Mesenchymal stem cell (in vitro differentiated cells and primary cell): ENCODE measurements at regions not wholly inside any gene's neighbourhood (a gene's known extent, or its start where the extent isn't known, plus 50 kb on each side); places are given as distances from the start of the nearest gene placed in this dataset.

Experiments
- DNase-seq: peaks from one replicate; pipeline ENCODE4 v3.0.0-alpha.2; 2013
- H2AFZ ChIP-seq: one replicate; pipeline ENCODE4 v1.6.1; 2013; ENCODE audit warnings: low read depth, mild to moderate bottlenecking, control low read depth, inconsistent platforms, low read length, moderate library complexity
- H2AK5ac ChIP-seq: 2 replicates; pipeline ENCODE4 v1.6.1; 2013; ENCODE audit warnings: low read length, moderate library complexity, mild to moderate bottlenecking, inconsistent platforms; ENCODE audit not compliant: severe bottlenecking
- H2BK120ac ChIP-seq: one replicate; pipeline ENCODE4 v1.6.1; 2013; ENCODE audit warnings: low read depth, mild to moderate bottlenecking, inconsistent platforms, low read length, moderate library complexity
- H2BK12ac ChIP-seq, 2 experiments: one replicate each; pipeline ENCODE4 v1.6.1; 2013; ENCODE audit warnings: inconsistent platforms in 2 of 2, low read length in 2 of 2, mild to moderate bottlenecking in 2 of 2, moderate library complexity in 2 of 2, control low read depth in 1 of 2
- H2BK15ac ChIP-seq: one replicate; pipeline ENCODE4 v1.6.1; 2013; ENCODE audit warnings: mild to moderate bottlenecking, low read depth, inconsistent platforms; ENCODE audit not compliant: poor library complexity, severe bottlenecking
- H2BK5ac ChIP-seq: 2 replicates; pipeline ENCODE4 v1.6.1; 2013; ENCODE audit warnings: low read depth, mild to moderate bottlenecking, low read length, control low read depth, inconsistent platforms; ENCODE audit not compliant: poor library complexity, severe bottlenecking
- H3K14ac ChIP-seq, 2 experiments: one replicate each; pipeline ENCODE4 v1.6.1; 2013; ENCODE audit warnings: inconsistent platforms in 2 of 2, low read length in 2 of 2, control low read depth in 1 of 2, mild to moderate bottlenecking in 1 of 2, moderate library complexity in 1 of 2
- H3K18ac ChIP-seq, 2 experiments: one replicate each; pipeline ENCODE4 v1.6.1; 2013; ENCODE audit warnings: inconsistent platforms in 2 of 2, low read length in 2 of 2, control low read depth in 1 of 2, low read depth in 1 of 2, mild to moderate bottlenecking in 1 of 2
- H3K23ac ChIP-seq, 2 experiments: one replicate each; pipeline ENCODE4 v1.6.1; 2013; ENCODE audit warnings: inconsistent platforms in 2 of 2, low read length in 2 of 2, mild to moderate bottlenecking in 2 of 2, moderate library complexity in 2 of 2, control low read depth in 1 of 2
- H3K27ac ChIP-seq: 2 replicates; pipeline ENCODE4 v1.5.1; 2013; ENCODE audit warnings: mild to moderate bottlenecking, moderate library complexity, low read length, control low read depth, inconsistent platforms; ENCODE audit not compliant: poor library complexity, severe bottlenecking
- H3K27me3 ChIP-seq, 2 experiments: 2 replicates each; pipeline versions ENCODE4 v1.6.1 to v1.7.0; 2013; ENCODE audit warnings: low read length in 2 of 2, mild to moderate bottlenecking in 2 of 2, moderate library complexity in 2 of 2, control low read depth in 1 of 2, inconsistent platforms in 1 of 2; ENCODE audit not compliant: control insufficient read depth in 1 of 2, insufficient read depth in 1 of 2
- H3K36me3 ChIP-seq, 2 experiments: 2 replicates each; pipeline versions ENCODE4 v1.6.1 to v1.7.0; 2013; ENCODE audit warnings: low read length in 2 of 2, control low read depth in 1 of 2, inconsistent platforms in 1 of 2, low read depth in 1 of 2, mild to moderate bottlenecking in 1 of 2; ENCODE audit not compliant: insufficient read depth in 2 of 2, control insufficient read depth in 1 of 2
- H3K4ac ChIP-seq, 2 experiments: one replicate each; pipeline ENCODE4 v1.6.1; 2013; ENCODE audit warnings: inconsistent platforms in 2 of 2, low read length in 2 of 2, mild to moderate bottlenecking in 2 of 2, moderate library complexity in 2 of 2, control low read depth in 1 of 2, low read depth in 1 of 2
- H3K4me1 ChIP-seq: 2 replicates; pipeline ENCODE4 v1.6.1; 2013; ENCODE audit warnings: low read depth, low read length, control low read depth; ENCODE audit not compliant: control insufficient read depth, insufficient read depth
- H3K4me2 ChIP-seq: 2 replicates; pipeline ENCODE4 v1.6.1; 2013; ENCODE audit warnings: low read length, mild to moderate bottlenecking, inconsistent platforms; ENCODE audit not compliant: poor library complexity, severe bottlenecking
- H3K4me3 ChIP-seq, 2 experiments: 2 replicates each; pipeline versions ENCODE4 v1.5.1 to v1.7.0; 2013; ENCODE audit warnings: low read length in 2 of 2, mild to moderate bottlenecking in 2 of 2, control low read depth in 1 of 2, low read depth in 1 of 2; ENCODE audit not compliant: insufficient read depth in 1 of 2
- H3K79me1 ChIP-seq: replicated peaks from 2 replicates; pipeline ENCODE4 v1.6.1; 2013; ENCODE audit warnings: mild to moderate bottlenecking, control low read depth, low read length, inconsistent platforms; ENCODE audit not compliant: poor library complexity, severe bottlenecking
- H3K9ac ChIP-seq: 2 replicates; pipeline ENCODE4 v1.7.0; 2013; ENCODE audit warnings: mild to moderate bottlenecking, low read length, moderate library complexity
- H3K9me3 ChIP-seq: 2 replicates; pipeline ENCODE4 v1.7.0; 2013; ENCODE audit warnings: mild to moderate bottlenecking, low read length; ENCODE audit not compliant: control insufficient read depth
- H4K8ac ChIP-seq: one replicate; pipeline ENCODE4 v1.6.1; 2013; ENCODE audit warnings: inconsistent platforms, mild to moderate bottlenecking, low read length, moderate library complexity
- H4K91ac ChIP-seq: one replicate; pipeline ENCODE4 v1.6.1; 2013; ENCODE audit warnings: mild to moderate bottlenecking, low read length, inconsistent platforms
- WGBS: methylation state at CpG from one replicate; pipeline ENCODE4 v1.1.7; 2013; ENCODE audit warnings: mixed read lengths; 5-methylcytosine and 5-hydroxymethylcytosine counted together

GRCh38 chr7:50185951-50186682 lies 93.1 kb upstream of the ZPBP start:
- Histone ChIP-seq H2AFZ (no peak overlapping the region), H2BK120ac (no peak overlapping the region), H2BK12ac (no peak overlapping the region), H3K18ac (no peak overlapping the region), H4K8ac (no peak overlapping the region), H2BK15ac (no peak overlapping the region), H3K4me2 (no peak overlapping the region), H3K9me3 (peaks cover 3% of the 10 kb centered on the region), H3K36me3 (no peaks in the 10 kb centered on the region), H3K27me3 (no peaks in the 10 kb centered on the region), H3K4ac (no peak overlapping the region), H2AK5ac (no peak overlapping the region), H2BK5ac (no peak overlapping the region), H3K4me1 (no peaks in the 10 kb centered on the region), H3K23ac (no peak overlapping the region), H3K4me3 (no peak overlapping the region), H3K79me1 (no peaks in the 10 kb centered on the region), H4K91ac (no peak overlapping the region), H3K27ac (no peak overlapping the region), H3K9ac (no peak overlapping the region), H3K14ac (no peak overlapping the region)
- DNase-seq = no peak
- WGBS = 76% methylated on average over 8 of the region's 8 CpGs

GRCh38 chr7:50185208-50185607 lies 92.2 kb upstream of the ZPBP start:
- Histone ChIP-seq H3K36me3 (no peaks in the 10 kb centered on the region), H2AFZ (no peak overlapping the region), H3K27ac (no peak overlapping the region), H4K91ac (no peak overlapping the region), H3K23ac (no peak overlapping the region), H3K4me3 (no peak overlapping the region), H3K4me1 (no peaks in the 10 kb centered on the region), H3K18ac (no peak overlapping the region), H3K14ac (no peak overlapping the region), H3K79me1 (no peaks in the 10 kb centered on the region), H2AK5ac (no peak overlapping the region), H2BK5ac (no peak overlapping the region), H2BK120ac (no peak overlapping the region), H4K8ac (no peak overlapping the region), H2BK15ac (no peak overlapping the region), H3K4ac (no peak overlapping the region), H3K9me3 (peaks cover 3% of the 10 kb centered on the region), H3K4me2 (no peak overlapping the region), H3K27me3 (no peaks in the 10 kb centered on the region), H3K9ac (no peak overlapping the region), H2BK12ac (no peak overlapping the region)
- 80% methylated on average over 4 of the region's 4 CpGs for WGBS
- DNase-seq = no peak

- Histone ChIP-seq H3K23ac (no peak overlapping the region), H2AK5ac (no peak overlapping the region), H2BK120ac (no peak overlapping the region), H3K4me3 (no peak overlapping the region), H4K8ac (no peak overlapping the region), H3K4me2 (no peak overlapping the region), H3K9ac (no peak overlapping the region), H2AFZ (no peak overlapping the region), H2BK15ac (no peak overlapping the region), H3K4me1 (no peaks in the 10 kb centered on the region), H4K91ac (no peak overlapping the region), H3K36me3 (no peaks in the 10 kb centered on the region), H3K27me3 (no peaks in the 10 kb centered on the region), H3K14ac (no peak overlapping the region), H3K4ac (no peak overlapping the region), H3K9me3 (peaks cover 3% of the 10 kb centered on the region), H2BK5ac (no peak overlapping the region), H3K27ac (no peak overlapping the region), H3K18ac (no peak overlapping the region), H2BK12ac (no peak overlapping the region), H3K79me1 (no peaks in the 10 kb centered on the region)
- WGBS = 86% methylated on average over 6 of the region's 11 CpGs
- no peak for DNase-seq
Observed at GRCh38 chr7:50184271-50184990, 91.4 kb upstream of the ZPBP start.

GRCh38 chr7:50182759-50183158 lies 89.7 kb upstream of the ZPBP start:
- Histone ChIP-seq H3K4ac (no peak overlapping the region), H2BK5ac (no peak overlapping the region), H3K36me3 (no peaks in the 10 kb centered on the region), H3K9me3 (no peaks in the 10 kb centered on the region), H3K4me2 (no peak overlapping the region), H3K79me1 (no peaks in the 10 kb centered on the region), H3K4me1 (no peaks in the 10 kb centered on the region), H3K9ac (no peak overlapping the region), H3K14ac (no peak overlapping the region), H3K18ac (no peak overlapping the region), H3K27ac (no peak overlapping the region), H4K8ac (no peak overlapping the region), H2BK120ac (no peak overlapping the region), H2BK15ac (no peak overlapping the region), H2AFZ (no peak overlapping the region), H3K23ac (no peak overlapping the region), H3K27me3 (peaks cover 0 to 8% of the 10 kb centered on the region in 2 experiments), H2AK5ac (no peak overlapping the region), H2BK12ac (no peak overlapping the region), H3K4me3 (no peak overlapping the region), H4K91ac (no peak overlapping the region)
- 51% methylated on average over 3 of the region's 3 CpGs for WGBS
- no peak for DNase-seq
